MM.1S (cell line): ENCODE measurements at regions not wholly inside any gene's neighbourhood (a gene's known extent, or its start where the extent isn't known, plus 50 kb on each side); places are given as distances from the start of the nearest gene placed in this dataset.

ENCODE experiments used
- DNase-seq: peaks from one replicate; pipeline ENCODE4 v3.0.0-alpha.2; 2015
- H2AFZ ChIP-seq: fragments of 300-600 bp; sonication (generic); 2 replicates; pipeline ENCODE4 v1.6.0; 2016; ENCODE audit warnings: antibody characterized with exemption, low read length
- H3F3A ChIP-seq: fragments of 300-600 bp; sonication (generic); 2 replicates; pipeline ENCODE4 v1.6.1; 2016; ENCODE audit warnings: mild to moderate bottlenecking, antibody characterized with exemption, low read length, moderate library complexity, mixed read lengths; ENCODE audit not compliant: insufficient read depth
- H3K27ac ChIP-seq: fragments of 300-600 bp; sonication (generic); 2 replicates; pipeline ENCODE4 v1.5.1; 2016; ENCODE audit warnings: mild to moderate bottlenecking, low read length
- H3K27me3 ChIP-seq: fragments of 300-600 bp; sonication (generic); replicated peaks from 2 replicates; pipeline ENCODE4 v1.6.0; 2016; ENCODE audit warnings: low read length; ENCODE audit not compliant: insufficient read depth
- H3K36me3 ChIP-seq: fragments of 300-600 bp; sonication (generic); replicated peaks from 2 replicates; pipeline ENCODE4 v1.6.1; 2016; ENCODE audit warnings: mild to moderate bottlenecking, low read length, mixed read lengths; ENCODE audit not compliant: insufficient read depth
- H3K4me1 ChIP-seq: fragments of 300-600 bp; sonication (generic); 2 replicates; pipeline ENCODE4 v1.6.1; 2016; ENCODE audit warnings: low read length, mixed read lengths
- H3K4me2 ChIP-seq: fragments of 300-600 bp; sonication (generic); 2 replicates; pipeline ENCODE4 v1.6.0; 2016; ENCODE audit warnings: low read depth, low read length
- H3K4me3 ChIP-seq: fragments of 300-600 bp; sonication (generic); 2 replicates; pipeline ENCODE4 v1.5.1; 2016; ENCODE audit warnings: low read length, mixed read lengths
- H3K79me2 ChIP-seq: fragments of 300-600 bp; sonication (generic); 2 replicates; pipeline ENCODE4 v1.6.1; 2016; ENCODE audit warnings: mixed run types, low read length, mixed read lengths
- H3K9ac ChIP-seq: fragments of 300-600 bp; sonication (generic); 2 replicates; pipeline ENCODE4 v1.6.1; 2016; ENCODE audit warnings: low read length, mixed read lengths
- H3K9me2 ChIP-seq: fragments of 300-600 bp; sonication (generic); replicated peaks from 2 replicates; pipeline ENCODE4 v1.6.1; 2016; ENCODE audit warnings: mild to moderate bottlenecking, low read length, mixed read lengths; ENCODE audit not compliant: insufficient read depth
- H3K9me3 ChIP-seq: fragments of 300-600 bp; sonication (generic); replicated peaks from 2 replicates; pipeline ENCODE4 v1.6.1; 2016; ENCODE audit warnings: mild to moderate bottlenecking, low read length, mixed read lengths; ENCODE audit not compliant: insufficient read depth
- H4K20me1 ChIP-seq: fragments of 300-600 bp; sonication (generic); 2 replicates; pipeline ENCODE4 v1.6.1; 2016; ENCODE audit warnings: mild to moderate bottlenecking, low read length, moderate library complexity, mixed read lengths; ENCODE audit not compliant: insufficient read depth
- EZH2 ChIP-seq: fragments of 300-600 bp; sonication (generic); optimal IDR thresholded peaks from 2 replicates; pipeline ENCODE3; 2017; ENCODE audit warnings: low read depth, mild to moderate bottlenecking, antibody characterized with exemption, low read length, mixed read lengths
- EZH2phosphoT487 ChIP-seq: fragments of 300-600 bp; sonication (generic); IDR thresholded peaks from 2 replicates; pipeline ENCODE4 v1.6.1; 2018; ENCODE audit warnings: antibody characterized with exemption, low read length
- TF ChIP-seq, protein P1 (sequence below): fragments of 300-600 bp; sonication (generic); IDR thresholded peaks from 2 replicates; pipeline ENCODE4 v1.5.1; 2016; ENCODE audit warnings: antibody characterized with exemption, low read length, mixed read lengths

DNA sequence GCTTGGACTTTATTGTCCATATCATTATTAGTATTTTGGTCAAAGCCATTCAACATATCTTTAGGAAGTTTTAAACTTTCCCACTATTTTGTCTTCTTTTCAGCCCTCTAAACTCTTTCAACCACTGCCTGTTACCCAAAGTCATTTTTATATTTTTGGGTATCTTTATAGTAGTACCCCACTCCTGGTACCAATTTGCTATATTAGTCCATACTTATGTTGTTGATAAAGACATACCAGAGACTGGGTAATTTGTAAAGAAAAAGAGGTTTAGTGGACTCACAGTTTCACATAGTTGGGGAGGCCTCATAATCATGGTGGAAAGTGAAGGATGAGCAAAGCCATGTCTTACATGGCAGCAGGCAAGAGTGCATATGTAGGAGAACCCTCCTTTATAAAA is 271.4 kb downstream of the KLHL4 start:
- Histone ChIP-seq H3K4me2 (no peak overlapping the region), H3F3A (no peaks in the 10 kb centered on the region), H4K20me1 (no peaks in the 10 kb centered on the region), H3K4me1 (no peaks in the 10 kb centered on the region), H3K9me3 (no peaks in the 10 kb centered on the region), H3K27me3 (no peaks in the 10 kb centered on the region), H3K4me3 (no peak overlapping the region), H2AFZ (no peak overlapping the region), H3K27ac (no peak overlapping the region), H3K9me2 (no peaks in the 10 kb centered on the region), H3K79me2 (no peaks in the 10 kb centered on the region), H3K9ac (no peak overlapping the region), H3K36me3 (no peaks in the 10 kb centered on the region)
- TF ChIP-seq EZH2: no peak
- TF ChIP-seq EZH2phosphoT487: no peak
- TF ChIP-seq, protein P1, sequence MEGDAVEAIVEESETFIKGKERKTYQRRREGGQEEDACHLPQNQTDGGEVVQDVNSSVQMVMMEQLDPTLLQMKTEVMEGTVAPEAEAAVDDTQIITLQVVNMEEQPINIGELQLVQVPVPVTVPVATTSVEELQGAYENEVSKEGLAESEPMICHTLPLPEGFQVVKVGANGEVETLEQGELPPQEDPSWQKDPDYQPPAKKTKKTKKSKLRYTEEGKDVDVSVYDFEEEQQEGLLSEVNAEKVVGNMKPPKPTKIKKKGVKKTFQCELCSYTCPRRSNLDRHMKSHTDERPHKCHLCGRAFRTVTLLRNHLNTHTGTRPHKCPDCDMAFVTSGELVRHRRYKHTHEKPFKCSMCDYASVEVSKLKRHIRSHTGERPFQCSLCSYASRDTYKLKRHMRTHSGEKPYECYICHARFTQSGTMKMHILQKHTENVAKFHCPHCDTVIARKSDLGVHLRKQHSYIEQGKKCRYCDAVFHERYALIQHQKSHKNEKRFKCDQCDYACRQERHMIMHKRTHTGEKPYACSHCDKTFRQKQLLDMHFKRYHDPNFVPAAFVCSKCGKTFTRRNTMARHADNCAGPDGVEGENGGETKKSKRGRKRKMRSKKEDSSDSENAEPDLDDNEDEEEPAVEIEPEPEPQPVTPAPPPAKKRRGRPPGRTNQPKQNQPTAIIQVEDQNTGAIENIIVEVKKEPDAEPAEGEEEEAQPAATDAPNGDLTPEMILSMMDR: no peak
- no peak for DNase-seq

DNA sequence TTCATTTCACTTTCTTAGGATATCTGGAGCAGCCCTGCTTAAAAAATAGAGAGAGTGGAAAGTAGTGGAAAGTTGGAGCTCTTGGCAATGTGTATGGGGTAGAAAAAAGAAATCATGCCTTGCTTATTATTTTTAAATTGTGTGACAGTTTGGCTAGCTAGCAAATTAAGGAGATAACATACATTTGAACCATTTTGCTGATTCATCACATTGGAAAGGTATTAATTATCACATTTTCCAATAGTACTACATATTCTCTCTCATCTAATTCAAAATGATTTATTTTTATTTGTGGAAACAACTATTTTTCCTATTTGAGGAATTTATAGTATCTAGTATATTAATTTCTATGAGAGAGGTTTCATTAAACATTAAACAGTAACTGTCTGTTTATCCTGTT is 280.4 kb downstream of the KLHL4 start:
- Histone ChIP-seq H4K20me1 (no peaks in the 10 kb centered on the region), H3K4me2 (no peak overlapping the region), H3K79me2 (no peaks in the 10 kb centered on the region), H2AFZ (no peak overlapping the region), H3K9me3 (no peaks in the 10 kb centered on the region), H3K27me3 (no peaks in the 10 kb centered on the region), H3K4me3 (no peak overlapping the region), H3F3A (no peaks in the 10 kb centered on the region), H3K9ac (no peak overlapping the region), H3K36me3 (no peaks in the 10 kb centered on the region), H3K9me2 (no peaks in the 10 kb centered on the region), H3K27ac (no peak overlapping the region), H3K4me1 (no peaks in the 10 kb centered on the region)
- DNase-seq: no peak
- TF ChIP-seq EZH2 (no peak), EZH2phosphoT487 (no peak)
- TF ChIP-seq, protein P1: no peak

DNA sequence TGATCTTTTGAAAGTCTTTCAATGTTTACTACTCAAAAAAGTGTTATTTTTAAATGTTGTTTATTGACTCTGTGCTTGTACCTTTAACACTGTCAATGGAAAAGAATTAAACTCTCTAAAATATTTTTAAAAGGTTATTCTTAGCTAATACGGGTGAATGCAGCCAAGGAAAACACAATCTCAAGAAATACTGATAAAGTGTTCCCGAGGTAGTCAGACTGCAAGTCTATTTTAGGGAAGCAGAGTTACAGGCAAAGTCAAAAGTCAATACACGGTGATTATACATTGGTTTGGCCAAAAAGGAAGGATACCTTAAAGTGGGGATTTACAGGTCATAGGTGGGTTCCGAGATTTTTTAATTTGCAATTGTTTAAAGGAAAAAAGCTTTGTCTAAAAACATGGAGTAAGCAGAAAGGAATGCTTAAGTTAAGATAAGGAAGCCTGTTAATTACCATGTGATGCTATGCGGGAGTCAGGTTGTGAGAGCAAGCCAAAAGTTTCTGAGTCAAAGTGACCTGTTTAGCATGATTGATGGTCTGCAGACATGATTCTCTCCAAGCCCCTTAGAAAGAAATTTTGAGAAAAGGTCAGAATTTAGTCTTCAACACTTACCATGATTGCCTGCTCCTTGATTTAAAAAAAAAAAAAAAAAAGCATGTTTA is 288.4 kb downstream of the KLHL4 start:
- H3K36me3 ChIP-seq: no peaks in the 10 kb centered on the region
- no peaks in the 10 kb centered on the region for H3K27me3 ChIP-seq
- no peaks in the 10 kb centered on the region for H3K79me2 ChIP-seq
- H3K9me2 ChIP-seq: no peaks in the 10 kb centered on the region
- H3K9ac ChIP-seq: no peak overlapping the region
- H3F3A ChIP-seq: no peaks in the 10 kb centered on the region
- H3K9me3 ChIP-seq: no peaks in the 10 kb centered on the region
- TF ChIP-seq EZH2 (no peak), EZH2phosphoT487 (no peak)
- TF ChIP-seq, protein P1: no peak
- no peak overlapping the region for H3K27ac ChIP-seq
- H3K4me2 ChIP-seq: no peak overlapping the region
- no peak overlapping the region for H2AFZ ChIP-seq
- H3K4me1 ChIP-seq: no peaks in the 10 kb centered on the region
- H4K20me1 ChIP-seq: no peaks in the 10 kb centered on the region
- DNase-seq: no peak
- H3K4me3 ChIP-seq: no peak overlapping the region
